Fibroblast of skin of abdomen (primary cell): ENCODE measurements at regions not wholly inside any gene's neighbourhood (a gene's known extent, or its start where the extent isn't known, plus 50 kb on each side); places are given as distances from the start of the nearest gene placed in this dataset.

ENCODE experiments used
- DNase-seq: peaks from one replicate; pipeline ENCODE4 v3.0.0-alpha.2; 2013

DNA sequence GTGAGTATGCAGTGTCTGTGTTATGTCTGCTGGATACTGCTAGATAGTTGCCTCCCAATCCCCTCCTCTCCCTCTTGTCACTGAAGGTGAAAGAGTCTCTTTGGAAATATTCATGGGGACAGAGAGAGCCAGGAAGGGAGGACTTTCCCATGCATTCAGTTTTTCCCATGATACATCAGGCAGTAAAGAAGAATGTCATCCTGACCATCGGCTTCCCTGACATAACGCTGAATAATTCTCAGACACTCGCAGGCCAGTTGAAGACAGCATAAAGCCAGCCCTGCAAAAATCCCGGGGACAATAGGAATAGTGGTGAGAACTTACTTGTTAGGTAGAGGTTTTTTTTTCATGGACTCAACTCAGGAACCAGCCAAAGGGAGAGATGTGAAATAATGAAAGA lies 58.1 kb downstream of the KLF4 start:
- no peak for DNase-seq

GRCh38 chr9:107430071-107430470 lies 59.5 kb downstream of the KLF4 start:
- DNase-seq, result no peak

- no peak for DNase-seq
Observed at GRCh38 chr9:107426126-107426525, 63.4 kb downstream of the KLF4 start.

DNA sequence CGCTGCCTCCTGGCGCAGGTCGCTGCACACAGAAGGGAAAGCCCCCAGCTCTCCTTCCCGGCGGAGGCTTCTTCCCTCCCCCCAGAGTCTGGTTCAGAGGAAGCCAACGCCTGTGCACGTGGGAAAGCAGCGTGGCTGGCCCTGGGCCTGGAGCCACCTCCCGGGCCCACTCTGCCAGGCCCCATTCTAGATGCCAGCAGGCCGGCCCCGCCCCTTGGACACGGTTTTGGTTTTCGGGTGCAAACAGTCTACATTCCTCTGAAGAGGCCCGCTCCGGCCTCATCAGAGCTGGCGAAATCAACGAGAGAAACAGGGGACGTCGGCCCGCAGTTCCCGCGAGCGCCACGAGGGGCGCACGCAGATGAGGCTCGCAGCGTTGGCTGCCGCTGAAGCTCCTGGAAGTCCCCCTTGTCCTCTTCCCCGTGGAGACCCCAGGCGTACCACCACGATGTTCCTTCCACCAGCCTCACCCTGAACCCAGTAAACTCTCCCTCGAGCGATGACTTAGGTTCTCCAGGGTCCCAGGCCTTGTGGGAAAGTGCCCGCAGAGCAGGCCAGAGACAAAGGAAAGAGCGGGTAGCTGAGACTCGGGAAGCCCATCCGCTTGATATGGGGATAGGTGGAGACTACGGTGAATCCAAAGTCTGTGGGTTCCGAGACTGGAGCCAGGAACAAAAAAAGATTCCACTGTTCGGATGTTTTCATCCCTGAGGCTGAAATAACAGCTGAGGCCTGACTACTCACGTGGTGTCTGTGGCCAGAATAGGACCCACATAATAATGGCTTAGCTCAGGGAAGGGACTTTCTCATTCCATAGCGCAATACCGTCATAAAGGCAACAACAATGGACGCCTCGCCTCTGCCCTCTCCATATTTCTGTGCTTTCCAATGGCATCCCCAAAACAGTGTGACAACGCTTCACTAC lies 64.2 kb downstream of the KLF4 start:
- DNase-seq, result peak; percentile 58

GRCh38 chr9:107423540-107423939 lies 66.0 kb downstream of the KLF4 start:
- DNase-seq, result no peak

DNA sequence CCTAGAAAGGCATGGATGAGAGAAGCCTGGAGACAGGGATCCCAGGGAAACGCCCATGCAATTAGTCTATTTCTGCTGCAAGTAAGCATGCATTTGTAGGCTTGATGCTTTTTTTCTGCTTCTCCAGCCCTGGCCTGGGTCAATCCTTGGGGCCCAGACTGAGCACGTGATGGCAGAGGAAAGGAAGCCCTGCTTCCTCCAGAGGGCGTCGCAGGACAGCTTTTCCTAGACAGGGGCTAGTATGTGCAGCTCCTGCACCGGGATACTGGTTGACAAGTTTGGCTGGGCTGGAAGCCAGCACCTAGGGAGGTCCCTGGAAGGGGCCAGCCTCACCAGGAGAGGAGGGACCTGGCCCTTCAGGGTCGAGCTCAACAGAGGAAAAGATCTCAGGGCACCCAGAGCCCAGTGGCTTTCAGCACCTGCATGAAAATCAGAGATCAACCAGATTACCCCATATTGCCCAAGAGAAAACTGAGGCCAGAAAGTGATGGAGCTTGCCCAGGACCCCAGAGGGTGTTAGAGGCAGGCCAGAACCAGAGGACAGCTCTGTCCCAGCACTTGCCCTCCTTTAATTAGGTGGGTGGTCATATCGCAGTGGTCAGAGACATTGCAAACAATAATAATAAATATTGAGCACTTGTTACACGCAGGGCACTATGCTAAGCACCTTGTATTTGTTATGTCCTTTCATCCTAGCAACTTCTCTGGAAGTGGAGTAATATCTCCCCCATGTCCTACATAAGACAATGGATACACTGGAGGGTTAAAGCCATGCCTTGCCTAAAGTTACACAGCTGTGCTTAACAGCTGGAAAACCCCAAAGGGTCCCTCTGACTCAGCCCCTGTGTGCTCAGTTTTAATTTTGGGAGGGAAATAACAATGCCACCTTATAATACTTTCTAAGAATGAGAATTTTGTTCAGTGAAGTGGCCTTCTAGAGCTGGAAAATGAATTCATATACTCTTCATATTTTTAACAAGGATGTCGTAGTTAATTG lies 67.1 kb downstream of the KLF4 start:
- peak; percentile 69 for DNase-seq

GRCh38 chr9:107410420-107410819 lies 79.1 kb downstream of the KLF4 start:
- no peak for DNase-seq

DNA sequence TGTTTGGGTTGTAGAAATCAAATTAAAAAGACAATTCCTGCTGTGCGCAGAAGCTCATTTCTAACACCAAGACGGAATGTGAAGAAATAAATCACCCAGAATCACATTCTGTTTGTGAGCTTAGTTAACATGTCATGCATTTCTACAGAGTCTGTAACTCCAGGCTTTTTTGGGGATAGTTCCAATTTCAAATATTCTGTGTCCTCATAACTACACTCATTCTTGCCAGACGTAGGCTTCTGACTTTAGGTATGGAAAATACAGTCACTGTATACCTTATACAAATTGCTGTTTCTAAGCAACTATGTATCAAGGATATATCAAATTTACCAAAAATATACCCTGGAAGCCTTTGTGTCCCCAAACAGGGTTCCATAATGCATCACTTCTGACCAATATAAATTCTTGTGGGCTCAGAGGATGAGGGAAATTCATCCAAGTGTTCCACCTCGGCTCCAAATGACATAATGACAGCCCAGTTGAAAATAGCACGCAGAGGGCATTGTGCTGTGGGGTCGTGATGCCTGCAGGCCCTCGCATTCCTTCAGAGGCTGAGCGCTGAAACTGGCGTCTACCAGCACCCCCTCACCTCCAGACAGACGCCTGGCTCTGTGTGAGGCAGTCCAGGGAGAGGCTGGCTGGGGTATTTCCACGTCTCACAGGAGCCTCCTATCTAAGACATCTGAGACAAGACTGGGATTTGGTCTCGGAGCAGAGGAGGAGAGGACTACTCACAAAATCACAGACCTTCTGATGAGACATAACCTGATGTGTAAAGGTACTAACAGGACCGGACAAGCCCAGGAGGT lies 79.8 kb downstream of the KLF4 start:
- no peak for DNase-seq

DNA sequence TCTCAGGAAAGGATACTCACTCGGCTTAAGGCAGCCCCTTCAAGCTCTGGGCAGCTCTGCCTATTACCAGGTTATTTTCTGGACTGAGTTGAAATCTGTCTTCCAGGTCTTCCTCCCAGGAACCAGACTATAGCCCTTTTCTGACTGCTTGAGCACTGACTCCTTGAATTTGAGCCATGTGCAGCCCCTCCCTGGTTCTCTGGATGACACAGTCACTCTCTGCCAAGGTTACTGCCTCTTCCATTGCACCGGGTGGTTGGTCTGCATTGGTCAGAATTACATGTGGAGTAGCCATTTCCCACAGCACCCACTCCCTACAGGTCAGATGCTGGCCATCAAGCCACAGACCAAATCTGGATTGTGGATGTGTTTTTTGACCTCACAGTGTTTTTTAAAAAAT lies 81.9 kb downstream of the KLF4 start:
- DNase-seq, result no peak

GRCh38 chr9:107405511-107405910 lies 84.1 kb downstream of the KLF4 start:
- DNase-seq, result no peak

DNA sequence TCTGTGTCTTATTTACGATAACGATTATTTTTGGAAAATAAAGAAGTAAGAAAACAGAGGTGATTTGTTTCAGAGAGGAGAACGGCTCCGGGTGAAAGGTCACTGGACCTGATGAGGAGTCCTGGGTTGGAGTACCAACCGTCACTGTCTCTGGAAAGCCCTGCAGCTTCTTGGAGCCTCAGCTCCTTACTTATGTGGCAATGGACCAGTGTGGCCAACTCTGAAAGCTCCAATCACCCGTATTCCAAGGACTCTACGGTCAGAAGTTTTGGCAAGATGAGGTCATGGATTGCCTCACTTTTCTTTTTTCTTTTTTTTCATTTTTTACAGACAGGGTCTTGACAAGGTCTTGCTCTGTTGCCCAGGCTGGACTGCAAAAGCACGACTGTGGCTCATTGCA lies 84.8 kb downstream of the KLF4 start:
- no peak for DNase-seq

DNA sequence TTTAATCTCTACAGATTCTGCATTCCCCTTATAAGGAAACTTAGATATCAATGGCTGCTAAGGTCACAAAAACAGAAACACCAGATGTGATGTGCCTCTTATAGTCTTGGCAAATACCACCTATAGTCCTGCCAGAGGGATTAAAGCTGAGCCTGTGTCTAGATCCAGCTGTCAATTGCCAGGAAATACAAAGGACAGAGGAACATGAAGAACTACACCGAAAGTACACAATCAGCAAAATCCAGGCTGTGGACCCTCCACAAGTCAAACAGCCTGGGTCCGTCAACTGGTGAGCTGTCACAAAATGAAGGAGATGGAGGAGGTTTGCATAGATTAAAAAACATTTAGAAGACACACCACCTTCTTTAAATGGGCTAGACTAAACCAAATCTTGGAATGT lies 85.4 kb downstream of the KLF4 start:
- DNase-seq, result no peak

GRCh38 chr9:107397076-107398044 lies 92.2 kb downstream of the KLF4 start:
- peak; percentile 20 for DNase-seq

GRCh38 chr9:107394264-107394663 lies 95.3 kb downstream of the KLF4 start:
- no peak for DNase-seq

GRCh38 chr9:107390778-107391177 lies 98.8 kb downstream of the KLF4 start:
- DNase-seq, result peak; percentile 91

GRCh38 chr9:107390279-107390678 lies 99.3 kb downstream of the KLF4 start:
- DNase-seq, result peak; percentile 9

- peak; percentile 69 for DNase-seq
Observed at GRCh38 chr9:107389617-107390071, 99.9 kb downstream of the KLF4 start.

DNA sequence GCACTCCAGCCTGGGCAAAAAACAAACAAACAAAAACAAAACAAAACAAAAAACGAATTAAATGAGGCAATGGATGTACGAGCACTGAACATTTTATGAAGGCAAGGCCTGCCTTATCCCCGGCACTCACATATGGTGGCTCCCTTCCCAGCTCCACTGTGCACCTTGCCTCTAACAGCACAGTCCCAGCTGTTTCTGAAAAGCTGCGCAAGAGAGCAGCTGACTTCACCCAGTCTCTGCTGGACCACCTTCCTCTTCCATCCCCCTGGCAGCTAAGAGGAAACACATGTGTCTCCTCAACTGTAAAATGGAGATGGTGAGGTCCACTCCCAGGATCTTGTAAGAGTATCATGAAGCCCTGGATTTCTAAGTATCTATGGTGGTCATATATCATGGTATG lies 100.7 kb downstream of the KLF4 start:
- peak; percentile 12 for DNase-seq

DNA sequence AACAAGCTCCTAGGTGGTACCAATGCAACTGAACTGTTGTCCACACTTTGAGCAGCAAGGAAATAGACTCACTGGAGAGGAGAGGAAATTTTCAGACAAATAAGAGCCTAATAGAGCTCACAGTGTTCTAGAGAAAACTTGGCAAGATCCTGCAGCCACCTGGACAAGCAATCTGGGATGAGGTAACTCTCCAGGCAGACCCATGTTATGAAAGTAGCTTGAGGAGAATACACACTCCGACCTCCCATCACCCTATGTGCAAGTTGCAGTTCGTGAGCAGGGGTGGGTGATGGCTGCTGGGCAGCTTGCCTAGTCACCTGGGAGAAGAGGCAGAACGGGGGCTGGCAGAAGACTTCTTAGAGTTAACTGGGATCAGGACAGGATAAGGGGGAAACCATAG lies 102.2 kb downstream of the KLF4 start:
- no peak for DNase-seq

DNA sequence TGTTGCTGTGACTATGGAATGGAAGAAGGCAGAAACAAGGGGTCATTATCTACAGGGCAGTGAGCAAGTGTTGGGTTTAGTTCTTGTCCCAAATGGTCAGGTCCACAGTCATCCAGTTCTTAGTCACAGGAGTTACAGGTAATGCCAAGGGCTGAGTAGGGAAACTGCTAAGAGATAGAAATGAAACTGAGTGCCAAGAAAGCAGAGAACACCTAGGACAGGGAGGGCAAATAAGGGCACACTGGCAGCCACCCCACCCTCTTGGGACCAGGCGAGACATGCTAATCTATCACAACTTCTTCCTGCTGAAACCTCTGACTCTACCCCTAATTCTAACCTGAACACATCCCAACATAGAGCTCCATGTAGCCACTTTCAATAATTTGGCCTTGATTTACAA lies 103.2 kb downstream of the KLF4 start:
- DNase-seq, result no peak
